ENCODE measurements at regions not wholly inside any gene's neighbourhood (a gene's known extent, or its start where the extent isn't known, plus 50 kb on each side); places are given as distances from the start of the nearest gene placed in this dataset.

DNA sequence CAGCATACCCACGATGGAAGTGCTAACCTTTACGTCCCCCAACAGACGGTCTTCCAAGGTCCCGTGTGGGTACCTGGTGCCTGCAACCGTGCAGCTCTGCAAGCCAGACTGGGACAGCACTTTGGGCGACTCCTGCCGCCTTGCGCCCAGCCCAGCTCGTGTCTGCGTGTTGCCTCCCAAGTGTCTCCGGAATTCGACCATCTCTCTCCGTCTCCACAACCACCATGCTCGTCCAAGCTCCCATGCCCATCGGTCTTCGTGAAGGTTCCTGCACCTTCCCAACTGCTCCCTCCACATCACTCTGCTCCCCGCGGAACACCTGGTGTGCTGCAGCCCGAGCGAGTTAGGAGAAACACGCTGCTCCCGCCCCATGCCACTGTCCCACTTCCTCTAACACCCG is 173.2 kb upstream of the AFDN start:
- in situ Hi-C loops (cut with HindIII; ENCODE audit: low sequenced_read_pairs) = no loop called here
- no peak overlapping the region for H3K4me3 ChIP-seq (ENCODE audit: low read depth, low read length)
- DNase-seq (ENCODE audit: low read depth, low spot score) = no peak
- TF ChIP-seq, protein P1, sequence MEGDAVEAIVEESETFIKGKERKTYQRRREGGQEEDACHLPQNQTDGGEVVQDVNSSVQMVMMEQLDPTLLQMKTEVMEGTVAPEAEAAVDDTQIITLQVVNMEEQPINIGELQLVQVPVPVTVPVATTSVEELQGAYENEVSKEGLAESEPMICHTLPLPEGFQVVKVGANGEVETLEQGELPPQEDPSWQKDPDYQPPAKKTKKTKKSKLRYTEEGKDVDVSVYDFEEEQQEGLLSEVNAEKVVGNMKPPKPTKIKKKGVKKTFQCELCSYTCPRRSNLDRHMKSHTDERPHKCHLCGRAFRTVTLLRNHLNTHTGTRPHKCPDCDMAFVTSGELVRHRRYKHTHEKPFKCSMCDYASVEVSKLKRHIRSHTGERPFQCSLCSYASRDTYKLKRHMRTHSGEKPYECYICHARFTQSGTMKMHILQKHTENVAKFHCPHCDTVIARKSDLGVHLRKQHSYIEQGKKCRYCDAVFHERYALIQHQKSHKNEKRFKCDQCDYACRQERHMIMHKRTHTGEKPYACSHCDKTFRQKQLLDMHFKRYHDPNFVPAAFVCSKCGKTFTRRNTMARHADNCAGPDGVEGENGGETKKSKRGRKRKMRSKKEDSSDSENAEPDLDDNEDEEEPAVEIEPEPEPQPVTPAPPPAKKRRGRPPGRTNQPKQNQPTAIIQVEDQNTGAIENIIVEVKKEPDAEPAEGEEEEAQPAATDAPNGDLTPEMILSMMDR (IDR thresholded peaks at IDR 0.05; ENCODE audit: low read depth, low read length) = no peak

DNA sequence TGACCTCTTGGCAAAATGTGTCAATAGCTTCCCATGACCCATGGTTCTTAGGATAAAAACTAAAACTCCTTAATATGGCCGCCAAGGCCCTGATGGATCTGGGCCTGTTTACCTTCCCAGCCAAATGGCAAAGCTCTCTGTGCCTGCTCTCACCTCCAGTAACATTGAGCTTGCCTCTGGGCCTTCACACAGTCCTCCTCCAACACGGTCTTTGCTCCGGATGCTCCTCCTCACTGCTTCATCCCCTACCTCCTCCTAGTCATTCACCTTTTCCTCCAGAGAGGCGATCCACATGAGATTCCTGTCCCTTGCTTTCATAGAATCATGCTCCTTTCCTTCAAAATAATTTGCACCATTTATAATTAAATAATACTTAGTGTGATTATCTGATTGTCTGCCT is 172.3 kb upstream of the AFDN start:
- H3K4me3 ChIP-seq (ENCODE audit: low read depth, low read length) = no peak overlapping the region
- in situ Hi-C loops (cut with HindIII; ENCODE audit: low sequenced_read_pairs) = no loop called here
- DNase-seq (ENCODE audit: low read depth, low spot score) = no peak
- TF ChIP-seq, protein P1 (IDR thresholded peaks at IDR 0.05; ENCODE audit: low read depth, low read length) = no peak

DNA sequence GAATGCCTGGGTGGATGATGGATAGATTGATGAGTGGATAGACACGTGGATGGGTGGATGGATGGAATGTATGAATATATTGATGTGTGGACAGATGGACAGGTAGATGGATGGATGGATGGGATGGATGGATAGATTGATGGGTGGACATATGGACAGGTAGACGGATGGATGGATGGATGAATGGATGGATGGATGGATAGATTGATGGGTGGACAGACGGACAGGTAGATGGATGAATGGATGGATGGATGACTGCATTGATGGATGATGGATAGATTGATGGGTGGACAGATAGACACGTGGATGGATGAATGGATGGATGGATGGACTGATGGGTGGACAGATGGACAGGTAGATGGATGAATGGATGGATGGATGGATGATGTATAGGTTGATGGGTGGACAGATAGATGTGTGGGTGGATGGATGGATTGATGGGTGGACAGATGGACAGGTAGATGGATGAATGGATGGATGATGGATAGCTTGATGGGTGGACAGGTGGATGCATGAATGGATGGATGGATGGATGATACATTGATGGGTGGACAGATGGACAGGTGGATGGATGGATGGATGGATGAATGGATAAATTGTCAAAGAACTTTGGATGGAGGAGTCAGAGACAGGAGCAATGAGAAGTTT is 171.4 kb upstream of the AFDN start:
- in situ Hi-C loops (cut with HindIII; ENCODE audit: low sequenced_read_pairs) = no loop called here

DNA sequence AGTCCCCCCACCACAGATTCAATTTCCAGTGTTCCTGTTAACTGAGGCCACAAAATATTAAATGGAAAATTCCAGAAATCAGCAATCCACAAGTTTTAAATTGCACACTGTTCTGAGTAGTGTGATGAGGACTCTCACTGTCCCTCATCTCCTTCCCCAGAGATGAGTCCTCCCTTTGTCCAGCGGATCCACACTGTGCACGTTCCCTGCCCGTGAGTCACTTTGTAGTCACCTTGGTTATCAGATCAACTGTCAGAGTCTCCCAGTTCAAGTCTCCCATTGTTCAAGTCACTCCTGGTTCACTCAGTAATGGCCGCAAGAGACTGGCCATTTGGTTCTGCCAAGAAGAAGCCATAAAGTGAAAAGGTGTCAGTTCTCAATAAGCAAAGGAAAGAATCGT is 168.6 kb upstream of the AFDN start:
- in situ Hi-C loops (cut with HindIII; ENCODE audit: low sequenced_read_pairs) = no loop called here

More for the DNA sequence above, 171.4 kb upstream of the AFDN start:
- no peak for DNase-seq (ENCODE audit: low read depth, low spot score)
- no peak overlapping the region for H3K4me3 ChIP-seq (ENCODE audit: low read depth, low read length)
- TF ChIP-seq, protein P1 (IDR thresholded peaks at IDR 0.05; ENCODE audit: low read depth, low read length) = no peak

DNA sequence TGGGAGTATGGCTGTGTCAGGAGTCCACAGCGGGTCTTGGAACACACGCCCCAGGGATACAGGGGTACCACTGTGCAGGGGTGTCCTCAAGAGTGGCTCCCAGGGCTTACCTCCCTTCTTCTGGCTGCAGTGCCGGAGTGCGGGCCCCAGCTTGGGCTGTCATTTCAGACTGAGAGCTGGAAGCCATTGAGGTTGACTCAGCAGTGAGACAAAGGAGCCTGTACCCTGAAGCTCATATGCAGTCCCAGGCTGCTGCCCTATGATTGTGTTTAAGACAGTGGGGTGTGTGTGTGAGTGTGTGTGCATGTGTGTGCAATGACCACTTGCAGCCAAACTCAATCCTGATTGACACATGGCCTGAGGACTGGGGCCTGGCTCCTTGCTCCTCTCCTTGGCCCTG is 167.7 kb upstream of the AFDN start:
- no peak overlapping the region for H3K4me3 ChIP-seq (ENCODE audit: low read depth, low read length)
- no peak for DNase-seq (ENCODE audit: low read depth, low spot score)
- TF ChIP-seq, protein P1 (IDR thresholded peaks at IDR 0.05; ENCODE audit: low read depth, low read length) = no peak
- in situ Hi-C loops (cut with HindIII; ENCODE audit: low sequenced_read_pairs) = no loop called here

More for the DNA sequence above, 168.6 kb upstream of the AFDN start:
- H3K4me3 ChIP-seq (ENCODE audit: low read depth, low read length) = no peak overlapping the region
- DNase-seq (ENCODE audit: low read depth, low spot score) = no peak
- TF ChIP-seq, protein P1 (IDR thresholded peaks at IDR 0.05; ENCODE audit: low read depth, low read length) = no peak

DNA sequence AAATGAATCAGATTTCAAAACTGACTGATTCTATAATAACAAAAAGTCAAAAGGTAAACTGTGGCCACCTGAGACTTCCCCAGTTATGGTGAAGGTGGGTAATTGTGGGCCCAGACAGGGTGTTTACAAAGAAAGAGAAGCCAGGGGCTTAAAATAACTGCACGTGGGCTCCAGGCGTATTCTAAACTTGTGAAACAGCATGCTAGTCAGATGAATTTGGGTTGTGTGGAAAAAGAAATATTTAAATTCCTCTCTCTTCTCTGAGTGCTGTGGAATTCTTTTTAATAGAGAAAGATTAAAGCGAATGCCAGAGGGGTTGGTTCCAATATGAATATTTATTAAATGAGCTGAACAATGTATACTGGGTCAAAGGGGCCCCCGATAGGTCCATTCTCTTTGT is 166.3 kb upstream of the AFDN start:
- H3K4me3 ChIP-seq (ENCODE audit: low read depth, low read length) = no peak overlapping the region
- no peak for DNase-seq (ENCODE audit: low read depth, low spot score)
- in situ Hi-C loops (cut with HindIII; ENCODE audit: low sequenced_read_pairs) = no loop called here
- TF ChIP-seq, protein P1 (IDR thresholded peaks at IDR 0.05; ENCODE audit: low read depth, low read length) = no peak

All from astrocyte of the spinal cord (primary cell).